ENCODE measurements at regions not wholly inside any gene's neighbourhood (a gene's known extent, or its start where the extent isn't known, plus 50 kb on each side); places are given as distances from the start of the nearest gene placed in this dataset.

GRCh38 chr17:79276821-79277220, 202.2 kb downstream of the ENGASE start:
- Histone ChIP-seq H3K9me3 (no peaks in the 10 kb centered on the region), H3K27ac (no peak overlapping the region), H3K4me3 (no peak overlapping the region), H3K4me1 (no peaks in the 10 kb centered on the region), H3K27me3 (replicated peaks in 1 of 7) (peaks cover 0 to 68% (median 27%) of the 10 kb centered on the region in 7 donors), H3K36me3 (no peaks in the 10 kb centered on the region)
- WGBS, 5 donors = 72 to 88% (median 75%) methylated on average over 3 of the region's 3 CpGs; no CpG with 5 or more reads in 2 of the 5 donors
- intact Hi-C loops (cut with DNase I; ENCODE audit: low total_unique reads) = no loop called here
- TF ChIP-seq POLR2AphosphoS5 (IDR thresholded peaks at IDR 0.05) = no peak
- no peak for TF ChIP-seq CTCF (IDR thresholded peaks at IDR 0.05 in 8 of 11, conservative IDR thresholded peaks at IDR 0.05 in 3 of 11)
- no peak for TF ChIP-seq POLR2A (IDR thresholded peaks at IDR 0.05)
- DNase-seq = no peak

- Histone ChIP-seq H3K4me1 (no peaks in the 10 kb centered on the region), H3K36me3 (no peaks in the 10 kb centered on the region), H3K27me3 (replicated peaks in 1 of 7) (peaks cover 0 to 82% (median 31%) of the 10 kb centered on the region in 7 donors), H3K4me3 (no peak overlapping the region), H3K9me3 (no peaks in the 10 kb centered on the region), H3K27ac (no peak overlapping the region)
- no peak for DNase-seq
- intact Hi-C loops (cut with DNase I; ENCODE audit: low total_unique reads) = no loop called here
- no peak for TF ChIP-seq POLR2A (IDR thresholded peaks at IDR 0.05)
- TF ChIP-seq POLR2AphosphoS5 (IDR thresholded peaks at IDR 0.05) = no peak
- no peak for TF ChIP-seq CTCF (IDR thresholded peaks at IDR 0.05 in 8 of 11, conservative IDR thresholded peaks at IDR 0.05 in 3 of 11)
- 49 to 80% (median 71%) methylated on average over 8 of the region's 8 CpGs for WGBS, 5 donors
Measured at GRCh38 chr17:79273660-79274059, 199.0 kb downstream of the ENGASE start.

GRCh38 chr17:79272666-79273219, 198.1 kb downstream of the ENGASE start:
- Histone ChIP-seq H3K4me1 (no peaks in the 10 kb centered on the region), H3K4me3 (no peak overlapping the region), H3K9me3 (no peaks in the 10 kb centered on the region), H3K27ac (no peak overlapping the region), H3K27me3 (replicated peaks in 1 of 7) (peaks cover 0 to 82% (median 31%) of the 10 kb centered on the region in 7 donors), H3K36me3 (no peaks in the 10 kb centered on the region)
- DNase-seq = no peak
- 55 to 74% (median 64%) methylated on average over 7 to 9 of the region's 9 CpGs for WGBS, 5 donors
- TF ChIP-seq POLR2A (IDR thresholded peaks at IDR 0.05) (no peak), POLR2AphosphoS5 (IDR thresholded peaks at IDR 0.05) (no peak), CTCF (IDR thresholded peaks at IDR 0.05 in 8 of 11, conservative IDR thresholded peaks at IDR 0.05 in 3 of 11) (no peak)
- intact Hi-C loops (cut with DNase I; ENCODE audit: low total_unique reads) = no loop called here

GRCh38 chr17:79272220-79272619, 197.6 kb downstream of the ENGASE start:
- intact Hi-C loops (cut with DNase I; ENCODE audit: low total_unique reads) = no loop called here
- Histone ChIP-seq H3K36me3 (no peaks in the 10 kb centered on the region), H3K4me1 (no peaks in the 10 kb centered on the region), H3K4me3 (no peak overlapping the region), H3K27me3 (replicated peaks in 1 of 7) (peaks cover 0 to 82% (median 31%) of the 10 kb centered on the region in 7 donors), H3K27ac (no peak overlapping the region), H3K9me3 (no peaks in the 10 kb centered on the region)
- 60 to 80% (median 64%) methylated on average over 9 of the region's 9 CpGs for WGBS, 5 donors
- no peak for DNase-seq
- TF ChIP-seq POLR2AphosphoS5 (IDR thresholded peaks at IDR 0.05) = no peak
- no peak for TF ChIP-seq CTCF (IDR thresholded peaks at IDR 0.05 in 8 of 11, conservative IDR thresholded peaks at IDR 0.05 in 3 of 11)
- no peak for TF ChIP-seq POLR2A (IDR thresholded peaks at IDR 0.05)
